ENCODE measurements at regions not wholly inside any gene's neighbourhood (a gene's known extent, or its start where the extent isn't known, plus 50 kb on each side); places are given as distances from the start of the nearest gene placed in this dataset.

DNA sequence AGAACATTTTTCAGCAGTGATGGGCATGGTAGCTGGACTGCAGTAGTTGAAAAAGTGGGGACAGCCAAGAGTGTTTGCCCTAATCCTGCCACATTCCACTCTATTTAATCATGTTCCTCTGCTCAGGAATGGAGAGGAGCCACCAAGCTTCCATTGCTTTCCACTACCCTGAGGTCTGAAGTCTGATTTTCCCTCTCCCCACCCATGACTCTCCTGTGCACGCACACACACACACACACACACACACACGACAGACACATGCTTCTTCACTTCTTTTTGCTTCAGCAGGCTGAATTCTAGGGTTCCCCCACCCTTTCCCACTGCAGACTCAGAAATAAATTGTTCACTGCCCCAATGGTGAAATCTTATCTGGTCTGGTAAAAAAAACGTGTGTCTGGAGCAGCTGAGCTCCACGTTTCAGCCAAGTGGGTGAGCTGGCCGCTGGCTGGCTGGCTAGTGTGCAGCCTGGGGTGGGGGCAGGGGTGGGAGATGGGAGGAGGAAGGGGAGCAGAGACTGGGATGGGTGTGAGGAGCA, 142.7 kb upstream of the NALF2 start:
- TF ChIP-seq, protein P1, sequence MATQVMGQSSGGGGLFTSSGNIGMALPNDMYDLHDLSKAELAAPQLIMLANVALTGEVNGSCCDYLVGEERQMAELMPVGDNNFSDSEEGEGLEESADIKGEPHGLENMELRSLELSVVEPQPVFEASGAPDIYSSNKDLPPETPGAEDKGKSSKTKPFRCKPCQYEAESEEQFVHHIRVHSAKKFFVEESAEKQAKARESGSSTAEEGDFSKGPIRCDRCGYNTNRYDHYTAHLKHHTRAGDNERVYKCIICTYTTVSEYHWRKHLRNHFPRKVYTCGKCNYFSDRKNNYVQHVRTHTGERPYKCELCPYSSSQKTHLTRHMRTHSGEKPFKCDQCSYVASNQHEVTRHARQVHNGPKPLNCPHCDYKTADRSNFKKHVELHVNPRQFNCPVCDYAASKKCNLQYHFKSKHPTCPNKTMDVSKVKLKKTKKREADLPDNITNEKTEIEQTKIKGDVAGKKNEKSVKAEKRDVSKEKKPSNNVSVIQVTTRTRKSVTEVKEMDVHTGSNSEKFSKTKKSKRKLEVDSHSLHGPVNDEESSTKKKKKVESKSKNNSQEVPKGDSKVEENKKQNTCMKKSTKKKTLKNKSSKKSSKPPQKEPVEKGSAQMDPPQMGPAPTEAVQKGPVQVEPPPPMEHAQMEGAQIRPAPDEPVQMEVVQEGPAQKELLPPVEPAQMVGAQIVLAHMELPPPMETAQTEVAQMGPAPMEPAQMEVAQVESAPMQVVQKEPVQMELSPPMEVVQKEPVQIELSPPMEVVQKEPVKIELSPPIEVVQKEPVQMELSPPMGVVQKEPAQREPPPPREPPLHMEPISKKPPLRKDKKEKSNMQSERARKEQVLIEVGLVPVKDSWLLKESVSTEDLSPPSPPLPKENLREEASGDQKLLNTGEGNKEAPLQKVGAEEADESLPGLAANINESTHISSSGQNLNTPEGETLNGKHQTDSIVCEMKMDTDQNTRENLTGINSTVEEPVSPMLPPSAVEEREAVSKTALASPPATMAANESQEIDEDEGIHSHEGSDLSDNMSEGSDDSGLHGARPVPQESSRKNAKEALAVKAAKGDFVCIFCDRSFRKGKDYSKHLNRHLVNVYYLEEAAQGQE (IDR thresholded peaks at IDR 0.05; ENCODE audit: insufficient read depth in 1 of 2, low read depth in 2 of 2, low read length in 2 of 2), result no peak
- TF ChIP-seq POLR2AphosphoS5 (IDR thresholded peaks at IDR 0.05; ENCODE audit: low read depth, low read length) (no peak), SIN3A (IDR thresholded peaks at IDR 0.05; ENCODE audit: borderline replicate concordance, insufficient read depth, low read length) (no peak), TAF1 (IDR thresholded peaks at IDR 0.05; ENCODE audit: borderline replicate concordance, insufficient read depth, low read length) (no peak), FOXP2 (optimal IDR thresholded peaks at IDR 0.05; ENCODE audit: borderline replicate concordance, extremely low read depth, extremely low read length, insufficient read depth) (no peak)

Measured in PFSK-1 (cell line).